H9 (cell line): ENCODE measurements at regions not wholly inside any gene's neighbourhood (a gene's known extent, or its start where the extent isn't known, plus 50 kb on each side); places are given as distances from the start of the nearest gene placed in this dataset.

Experiments
- DNase-seq: peaks from one replicate; pipeline ENCODE4 v3.0.0-alpha.2; 2017
- H2AFZ ChIP-seq: one replicate; pipeline ENCODE4 v1.6.1; 2013; ENCODE audit warnings: mild to moderate bottlenecking, low read length, control low read depth, moderate library complexity
- H2AK5ac ChIP-seq: 2 replicates; pipeline ENCODE4 v1.6.1; 2013; ENCODE audit warnings: low read length, control low read depth, mixed read lengths; ENCODE audit not compliant: insufficient read length
- H2BK120ac ChIP-seq: one replicate; pipeline ENCODE4 v1.6.1; 2013; ENCODE audit warnings: low read depth, mild to moderate bottlenecking, low read length, control low read depth, inconsistent platforms; ENCODE audit not compliant: poor library complexity, severe bottlenecking
- H2BK12ac ChIP-seq: 2 replicates; pipeline ENCODE4 v1.6.1; 2013; ENCODE audit warnings: low read length, control low read depth, mixed read lengths, low read depth; ENCODE audit not compliant: insufficient read length
- H2BK15ac ChIP-seq: 2 replicates; pipeline ENCODE4 v1.6.1; 2013; ENCODE audit warnings: low read depth, low read length, control low read depth
- H2BK20ac ChIP-seq: one replicate; pipeline ENCODE4 v1.6.1; 2013; ENCODE audit warnings: low read depth, mild to moderate bottlenecking, low read length, control low read depth, inconsistent platforms; ENCODE audit not compliant: poor library complexity, severe bottlenecking
- H2BK5ac ChIP-seq: 2 replicates; pipeline ENCODE4 v1.6.1; 2013; ENCODE audit warnings: low read length, control low read depth, mixed read lengths; ENCODE audit not compliant: insufficient read length
- H3K14ac ChIP-seq: 2 replicates; pipeline ENCODE4 v1.6.1; 2013; ENCODE audit warnings: low read length, control low read depth; ENCODE audit not compliant: insufficient read depth
- H3K18ac ChIP-seq: 2 replicates; pipeline ENCODE4 v1.6.1; 2013; ENCODE audit warnings: low read depth, mild to moderate bottlenecking, mixed read lengths, low read length, control low read depth; ENCODE audit not compliant: insufficient read length
- H3K23ac ChIP-seq: 2 replicates; pipeline ENCODE4 v1.6.1; 2013; ENCODE audit warnings: low read length, control low read depth, mixed read lengths, low read depth; ENCODE audit not compliant: insufficient read length
- H3K23me2 ChIP-seq: 2 replicates; pipeline ENCODE4 v1.6.1; 2013; ENCODE audit warnings: low read depth, mild to moderate bottlenecking, mixed read lengths, low read length, control low read depth; ENCODE audit not compliant: insufficient read length, poor library complexity, severe bottlenecking
- H3K27ac ChIP-seq: 2 replicates; pipeline ENCODE4 v1.5.1; 2013; ENCODE audit warnings: low read length, control low read depth, mixed read lengths, low read depth; ENCODE audit not compliant: insufficient read length
- H3K27me3 ChIP-seq: 2 replicates; pipeline ENCODE4 v1.6.1; 2013; ENCODE audit warnings: low read length, control low read depth, inconsistent platforms; ENCODE audit not compliant: insufficient read depth
- H3K4ac ChIP-seq: 2 replicates; pipeline ENCODE4 v1.6.1; 2013; ENCODE audit warnings: low read depth, mild to moderate bottlenecking, control low read depth, inconsistent platforms, low read length, moderate library complexity
- H3K4me1 ChIP-seq: 2 replicates; pipeline ENCODE4 v1.6.1; 2013; ENCODE audit warnings: low read length, control low read depth, inconsistent platforms; ENCODE audit not compliant: insufficient read depth
- H3K4me2 ChIP-seq: 2 replicates; pipeline ENCODE4 v1.6.1; 2013; ENCODE audit warnings: low read length, control low read depth, mixed read lengths; ENCODE audit not compliant: insufficient read length, insufficient read depth
- H3K56ac ChIP-seq: 2 replicates; pipeline ENCODE4 v1.6.1; 2013; ENCODE audit warnings: low read depth, mild to moderate bottlenecking, mixed read lengths, low read length, control low read depth; ENCODE audit not compliant: insufficient read length
- H3K79me1 ChIP-seq: 2 replicates; pipeline ENCODE4 v1.6.1; 2013; ENCODE audit warnings: low read depth, mild to moderate bottlenecking, moderate library complexity, low read length, control low read depth, inconsistent platforms; ENCODE audit not compliant: insufficient read depth, poor library complexity, severe bottlenecking
- H3K79me2 ChIP-seq: 2 replicates; pipeline ENCODE4 v1.6.1; 2013; ENCODE audit warnings: low read length, control low read depth, inconsistent platforms; ENCODE audit not compliant: insufficient read depth
- H3K9ac ChIP-seq: 2 replicates; pipeline ENCODE4 v1.6.1; 2013; ENCODE audit warnings: low read length, control low read depth, mixed read lengths; ENCODE audit not compliant: insufficient read length; ENCODE audit errors: extremely low read depth
- H3K9me3 ChIP-seq: one replicate; pipeline ENCODE4 v1.6.1; 2013; ENCODE audit warnings: low read depth, low read length, inconsistent platforms; ENCODE audit not compliant: control insufficient read depth
- H3T11ph ChIP-seq: one replicate; pipeline ENCODE4 v1.6.1; 2013; ENCODE audit warnings: mild to moderate bottlenecking, low read length, control low read depth, inconsistent platforms
- H4K20me1 ChIP-seq: one replicate; pipeline ENCODE4 v1.6.1; 2013; ENCODE audit not compliant: control insufficient read depth, insufficient read length, insufficient read depth
- H4K5ac ChIP-seq: 2 replicates; pipeline ENCODE4 v1.6.1; 2013; ENCODE audit warnings: low read depth, mild to moderate bottlenecking, mixed read lengths, low read length, control low read depth; ENCODE audit not compliant: insufficient read length
- H4K8ac ChIP-seq: replicated peaks from 2 replicates; pipeline ENCODE4 v1.6.1; 2013; ENCODE audit warnings: low read length, control low read depth, mixed read lengths, low read depth; ENCODE audit not compliant: insufficient read length
- H4K91ac ChIP-seq: 2 replicates; pipeline ENCODE4 v1.6.1; 2013; ENCODE audit warnings: low read depth, mild to moderate bottlenecking, moderate library complexity, mixed read lengths, low read length, control low read depth; ENCODE audit not compliant: insufficient read length
- H3K27ac Mint-ChIP-seq, 3 experiments: 2 replicates in 2 of 3; 3 replicates in 1 of 3; pipeline ENCODE4 v1.8.0; 2020 to 2021; ENCODE audit warnings: mixed read lengths in 3 of 3, mild to moderate bottlenecking in 1 of 3, moderate library complexity in 1 of 3
- H3K27me3 Mint-ChIP-seq: 2 replicates; pipeline ENCODE4 v1.8.0; 2021; ENCODE audit warnings: low read depth, mild to moderate bottlenecking, moderate library complexity, mixed read lengths
- H3K36me3 Mint-ChIP-seq, 3 experiments: 2 replicates in 2 of 3; 3 replicates in 1 of 3; pipeline ENCODE4 v1.8.0; 2020 to 2021; ENCODE audit warnings: low read depth in 3 of 3, mixed read lengths in 3 of 3; ENCODE audit not compliant: insufficient read depth in 1 of 3
- H3K4me1 Mint-ChIP-seq, 2 experiments: 2 replicates each; pipeline ENCODE4 v1.8.0; 2020; ENCODE audit warnings: mixed read lengths in 2 of 2
- H3K4me3 Mint-ChIP-seq, 2 experiments: 2 replicates in 1 of 2; 3 replicates in 1 of 2; pipeline ENCODE4 v1.8.0; 2020 to 2021; ENCODE audit warnings: mild to moderate bottlenecking in 2 of 2, mixed read lengths in 2 of 2, moderate library complexity in 1 of 2
- H3K9me3 Mint-ChIP-seq, 2 experiments: 2 replicates in 1 of 2; 3 replicates in 1 of 2; pipeline ENCODE4 v1.8.0; 2020; ENCODE audit warnings: mild to moderate bottlenecking in 2 of 2, mixed read lengths in 2 of 2, moderate library complexity in 1 of 2
- WGBS: extraction: QIAGEN DNeasy Blood & Tissue Kit; methylation state at CpG from one replicate; pipeline ENCODE4 v1.1.7; 2013; ENCODE audit warnings: missing lambda C conversion rate, low lambda C conversion rate, mixed read lengths; ENCODE audit not compliant: insufficient read length; ENCODE audit errors: extremely low coverage; 5-methylcytosine and 5-hydroxymethylcytosine counted together
- TF ChIP-seq, protein P1 (sequence below): fragments of 200-600 bp; sonication (generic); conservative IDR thresholded peaks from 3 replicates; pipeline ENCODE4 v1.8.0; 2021; ENCODE audit warnings: antibody characterized with exemption, mild to moderate bottlenecking

DNA sequence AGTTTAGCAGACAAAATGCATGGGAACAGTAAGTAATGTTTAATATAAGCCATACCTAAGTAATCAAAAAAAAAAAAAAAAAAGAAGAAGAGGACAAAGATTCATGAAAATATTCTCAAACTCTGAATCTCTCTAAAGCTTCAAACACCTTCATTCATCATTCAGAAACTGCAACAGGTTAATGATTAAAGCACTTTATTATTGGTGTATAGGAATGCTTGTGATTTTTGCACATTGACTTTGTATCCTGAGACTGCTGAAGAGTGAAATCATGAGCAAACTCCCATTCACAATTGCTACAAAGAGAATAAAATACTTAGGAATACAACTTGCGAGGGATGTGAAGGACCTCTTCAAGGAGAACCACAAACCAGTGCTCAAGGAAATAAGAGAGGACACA, 278.4 kb upstream of the DCN start:
- no peak overlapping the region for H2AK5ac ChIP-seq
- no peaks in the 10 kb centered on the region for H3K9me3 ChIP-seq
- no peak overlapping the region for H2BK5ac ChIP-seq
- no peak overlapping the region for H3K14ac ChIP-seq
- Mint-ChIP-seq H3K36me3 (no peaks in the 10 kb centered on the region), H3K27ac (no peak overlapping the region), H3K4me3 (no peak overlapping the region), H3K27me3 (no peaks in the 10 kb centered on the region), H3K4me1 (no peaks in the 10 kb centered on the region), H3K9me3 (peaks cover 0 to 2% of the 10 kb centered on the region in 2 experiments; a peak in 2 of 5 replicates)
- no peak overlapping the region for H3K9ac ChIP-seq
- no peak overlapping the region for H4K8ac ChIP-seq
- no peak overlapping the region for H3T11ph ChIP-seq
- H3K79me1 ChIP-seq: no peaks in the 10 kb centered on the region
- no peak overlapping the region for H2AFZ ChIP-seq
- H2BK12ac ChIP-seq: no peak overlapping the region
- H3K56ac ChIP-seq: no peak overlapping the region
- no peak for DNase-seq
- H3K4me1 ChIP-seq: no peaks in the 10 kb centered on the region
- H3K4me2 ChIP-seq: no peak overlapping the region
- no peak overlapping the region for H4K5ac ChIP-seq
- no peak overlapping the region for H2BK20ac ChIP-seq
- H2BK15ac ChIP-seq: no peak overlapping the region
- no peaks in the 10 kb centered on the region for H3K23me2 ChIP-seq
- H3K27ac ChIP-seq: no peak overlapping the region
- TF ChIP-seq, protein P1, sequence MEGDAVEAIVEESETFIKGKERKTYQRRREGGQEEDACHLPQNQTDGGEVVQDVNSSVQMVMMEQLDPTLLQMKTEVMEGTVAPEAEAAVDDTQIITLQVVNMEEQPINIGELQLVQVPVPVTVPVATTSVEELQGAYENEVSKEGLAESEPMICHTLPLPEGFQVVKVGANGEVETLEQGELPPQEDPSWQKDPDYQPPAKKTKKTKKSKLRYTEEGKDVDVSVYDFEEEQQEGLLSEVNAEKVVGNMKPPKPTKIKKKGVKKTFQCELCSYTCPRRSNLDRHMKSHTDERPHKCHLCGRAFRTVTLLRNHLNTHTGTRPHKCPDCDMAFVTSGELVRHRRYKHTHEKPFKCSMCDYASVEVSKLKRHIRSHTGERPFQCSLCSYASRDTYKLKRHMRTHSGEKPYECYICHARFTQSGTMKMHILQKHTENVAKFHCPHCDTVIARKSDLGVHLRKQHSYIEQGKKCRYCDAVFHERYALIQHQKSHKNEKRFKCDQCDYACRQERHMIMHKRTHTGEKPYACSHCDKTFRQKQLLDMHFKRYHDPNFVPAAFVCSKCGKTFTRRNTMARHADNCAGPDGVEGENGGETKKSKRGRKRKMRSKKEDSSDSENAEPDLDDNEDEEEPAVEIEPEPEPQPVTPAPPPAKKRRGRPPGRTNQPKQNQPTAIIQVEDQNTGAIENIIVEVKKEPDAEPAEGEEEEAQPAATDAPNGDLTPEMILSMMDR: no peak
- no peak overlapping the region for H3K4ac ChIP-seq
- no peaks in the 10 kb centered on the region for H3K27me3 ChIP-seq
- no peak overlapping the region for H3K23ac ChIP-seq
- H4K91ac ChIP-seq: no peak overlapping the region
- no peak overlapping the region for H2BK120ac ChIP-seq
- H4K20me1 ChIP-seq: no peaks in the 10 kb centered on the region
- whole genome bisulfite sequencing: no CpG with 5 or more reads among the region's 1 CpG
- H3K18ac ChIP-seq: no peak overlapping the region
- H3K79me2 ChIP-seq: no peaks in the 10 kb centered on the region
